ENCODE measurements at regions not wholly inside any gene's neighbourhood (a gene's known extent, or its start where the extent isn't known, plus 50 kb on each side); places are given as distances from the start of the nearest gene placed in this dataset.

DNA sequence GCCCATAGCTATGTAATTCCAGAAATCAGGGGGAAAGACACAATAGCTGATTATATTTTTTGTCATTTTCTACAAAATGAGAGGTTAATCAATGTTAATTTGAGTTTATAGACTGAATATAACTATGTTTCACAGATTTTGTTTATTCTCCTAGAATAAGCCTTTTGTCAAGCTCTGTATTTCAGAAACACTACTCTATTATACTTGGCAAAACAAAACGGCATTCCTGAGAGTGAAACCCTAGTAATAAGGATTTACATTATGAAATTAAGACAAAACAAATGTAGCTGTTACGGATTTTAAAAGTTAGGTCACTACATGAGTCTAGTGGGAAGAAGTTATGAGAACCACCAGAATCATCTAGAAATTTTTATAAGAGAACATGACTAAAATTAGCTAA lies 334.2 kb downstream of the KLF12 start:
- no peak for DNase-seq
- no peaks in the 10 kb centered on the region for H3K4me1 ChIP-seq
- TF ChIP-seq, protein P1, sequence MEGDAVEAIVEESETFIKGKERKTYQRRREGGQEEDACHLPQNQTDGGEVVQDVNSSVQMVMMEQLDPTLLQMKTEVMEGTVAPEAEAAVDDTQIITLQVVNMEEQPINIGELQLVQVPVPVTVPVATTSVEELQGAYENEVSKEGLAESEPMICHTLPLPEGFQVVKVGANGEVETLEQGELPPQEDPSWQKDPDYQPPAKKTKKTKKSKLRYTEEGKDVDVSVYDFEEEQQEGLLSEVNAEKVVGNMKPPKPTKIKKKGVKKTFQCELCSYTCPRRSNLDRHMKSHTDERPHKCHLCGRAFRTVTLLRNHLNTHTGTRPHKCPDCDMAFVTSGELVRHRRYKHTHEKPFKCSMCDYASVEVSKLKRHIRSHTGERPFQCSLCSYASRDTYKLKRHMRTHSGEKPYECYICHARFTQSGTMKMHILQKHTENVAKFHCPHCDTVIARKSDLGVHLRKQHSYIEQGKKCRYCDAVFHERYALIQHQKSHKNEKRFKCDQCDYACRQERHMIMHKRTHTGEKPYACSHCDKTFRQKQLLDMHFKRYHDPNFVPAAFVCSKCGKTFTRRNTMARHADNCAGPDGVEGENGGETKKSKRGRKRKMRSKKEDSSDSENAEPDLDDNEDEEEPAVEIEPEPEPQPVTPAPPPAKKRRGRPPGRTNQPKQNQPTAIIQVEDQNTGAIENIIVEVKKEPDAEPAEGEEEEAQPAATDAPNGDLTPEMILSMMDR (IDR thresholded peaks at IDR 0.05) = no peak
- no peaks in the 10 kb centered on the region for H3K9me3 ChIP-seq
- intact Hi-C loops (cut with DNase I; ENCODE audit: low total_unique reads) = no loop called here
- H3K4me3 ChIP-seq = no peak overlapping the region
- H3K27ac ChIP-seq = no peak overlapping the region
- H3K27me3 ChIP-seq = no peaks in the 10 kb centered on the region
- no peaks in the 10 kb centered on the region for H3K36me3 ChIP-seq

DNA sequence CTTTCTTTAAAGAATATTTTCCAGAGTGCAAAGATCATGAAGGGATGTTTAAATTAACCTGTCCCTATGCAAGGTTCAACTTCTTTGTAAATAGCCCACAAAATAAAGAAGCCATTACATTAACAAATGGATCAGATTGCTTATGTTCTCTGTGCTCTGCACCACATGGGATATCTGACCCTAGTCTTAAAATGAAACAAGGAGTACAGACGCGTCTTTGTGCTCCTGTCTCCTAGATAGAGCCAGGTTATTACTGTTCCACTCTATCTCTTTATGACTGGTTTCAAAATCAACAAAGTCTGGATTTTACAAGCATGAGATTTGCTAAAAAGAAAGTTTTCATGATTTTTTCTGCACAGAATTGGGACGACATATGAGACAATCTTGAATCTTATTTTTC lies 339.4 kb downstream of the KLF12 start:
- DNase-seq = no peak
- intact Hi-C loops (cut with DNase I; ENCODE audit: low total_unique reads) = no loop called here
- no peak overlapping the region for H3K4me3 ChIP-seq
- H3K4me1 ChIP-seq = no peaks in the 10 kb centered on the region
- no peaks in the 10 kb centered on the region for H3K9me3 ChIP-seq
- H3K27me3 ChIP-seq = no peaks in the 10 kb centered on the region
- TF ChIP-seq, protein P1 (IDR thresholded peaks at IDR 0.05) = no peak
- H3K27ac ChIP-seq = no peak overlapping the region
- no peaks in the 10 kb centered on the region for H3K36me3 ChIP-seq

- TF ChIP-seq, protein P1 (IDR thresholded peaks at IDR 0.05) = no peak
- no peak overlapping the region for H3K4me3 ChIP-seq
- no peak for DNase-seq
- H3K27ac ChIP-seq = no peak overlapping the region
- no peaks in the 10 kb centered on the region for H3K27me3 ChIP-seq
- no peaks in the 10 kb centered on the region for H3K4me1 ChIP-seq
- intact Hi-C loops (cut with DNase I; ENCODE audit: low total_unique reads) = no loop called here
- no peaks in the 10 kb centered on the region for H3K9me3 ChIP-seq
- H3K36me3 ChIP-seq = no peaks in the 10 kb centered on the region
These were observed 340.8 kb downstream of the KLF12 start for GRCh38 chr13:73793361-73793760.

- Histone ChIP-seq H3K27ac (no peak overlapping the region), H3K9me3 (no peaks in the 10 kb centered on the region), H3K4me3 (no peak overlapping the region), H3K36me3 (no peaks in the 10 kb centered on the region), H3K4me1 (no peaks in the 10 kb centered on the region), H3K27me3 (no peaks in the 10 kb centered on the region)
- intact Hi-C loops (cut with DNase I; ENCODE audit: low total_unique reads) = no loop called here
- DNase-seq = no peak
- TF ChIP-seq, protein P1 (IDR thresholded peaks at IDR 0.05) = no peak
These were observed 341.4 kb downstream of the KLF12 start for GRCh38 chr13:73792796-73793195.

DNA sequence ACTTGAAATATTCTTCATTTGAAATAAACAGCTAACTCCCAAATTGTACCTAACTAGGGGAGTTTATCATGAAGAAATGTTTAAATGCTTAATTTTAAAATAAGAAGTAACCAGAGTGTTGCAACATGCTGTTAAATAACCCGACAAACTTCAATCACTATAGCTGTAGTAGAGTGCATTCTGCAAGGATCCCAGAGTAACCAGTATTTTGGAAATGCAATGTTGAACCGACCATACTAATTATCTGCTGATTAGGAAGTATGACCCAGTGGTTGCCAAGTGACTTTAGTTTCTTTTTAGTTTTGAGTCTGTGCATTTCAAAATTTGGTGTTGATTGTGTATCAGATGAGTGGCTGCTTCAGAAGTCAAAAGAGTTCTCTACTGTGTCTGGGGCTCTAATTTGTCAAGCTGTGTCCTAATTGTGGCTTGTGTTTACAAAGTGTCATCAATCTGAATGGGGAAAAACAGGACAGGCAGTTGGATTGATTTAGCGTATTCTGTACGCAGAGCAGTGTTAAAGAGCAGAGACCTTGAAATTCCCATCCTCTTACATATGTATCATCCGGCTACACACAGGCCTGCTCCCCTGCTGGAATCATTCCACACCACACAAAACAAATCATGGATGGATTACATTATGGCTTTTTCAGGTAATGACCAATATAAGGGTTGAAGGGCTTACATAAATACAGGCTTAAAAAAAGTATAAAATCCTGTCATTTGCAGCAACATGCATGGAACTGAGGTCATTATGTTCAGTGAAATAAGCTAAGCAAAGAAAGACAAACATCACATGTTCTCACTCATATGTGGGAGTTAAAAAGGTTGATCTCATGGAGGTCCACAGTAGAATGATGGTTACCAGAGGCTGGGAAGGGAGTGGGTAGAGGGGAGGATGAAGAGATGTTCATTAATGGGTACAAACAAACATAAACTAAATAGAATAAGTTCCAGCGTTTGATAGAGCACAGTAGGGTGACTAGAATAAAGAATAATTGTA lies 351.5 kb downstream of the KLF12 start:
- H3K27ac ChIP-seq = no peak overlapping the region
- H3K27me3 ChIP-seq = no peaks in the 10 kb centered on the region
- intact Hi-C loops (cut with DNase I; ENCODE audit: low total_unique reads) = no loop called here
- H3K4me1 ChIP-seq = no peaks in the 10 kb centered on the region
- DNase-seq = no peak
- no peak overlapping the region for H3K4me3 ChIP-seq
- no peaks in the 10 kb centered on the region for H3K36me3 ChIP-seq
- H3K9me3 ChIP-seq = no peaks in the 10 kb centered on the region
- TF ChIP-seq, protein P1 (IDR thresholded peaks at IDR 0.05) = no peak

All from tibial artery (tissue), 4 donors.